LNCAP (cell line): ENCODE measurements at regions not wholly inside any gene's neighbourhood (a gene's known extent, or its start where the extent isn't known, plus 50 kb on each side); places are given as distances from the start of the nearest gene placed in this dataset.

Experiments used
- TF ChIP-seq, protein P1 (sequence below): fragments of 450-650 bp; IDR thresholded peaks from 2 replicates; pipeline ENCODE4 v1.5.1; 2017; ENCODE audit warnings: mild to moderate bottlenecking

DNA sequence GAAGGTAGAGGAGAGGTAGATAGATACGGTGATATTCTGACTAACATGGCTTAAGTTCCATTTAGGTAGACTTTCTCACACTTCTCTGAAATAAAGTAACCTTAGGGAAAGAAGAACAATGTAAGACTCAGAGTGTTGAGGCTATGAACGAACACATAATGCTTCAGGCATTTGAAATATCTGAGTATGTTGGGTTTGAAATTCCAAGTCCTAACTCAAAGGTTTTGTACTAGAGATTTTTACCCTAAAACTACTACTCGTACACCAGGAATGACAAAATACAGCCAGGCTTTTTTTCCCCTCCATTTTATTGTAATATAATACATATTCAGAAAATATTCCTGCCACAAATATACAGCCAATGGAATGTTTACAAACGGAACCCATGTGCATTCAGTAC lies 592.6 kb downstream of the ETS1 start:
- TF ChIP-seq, protein P1, sequence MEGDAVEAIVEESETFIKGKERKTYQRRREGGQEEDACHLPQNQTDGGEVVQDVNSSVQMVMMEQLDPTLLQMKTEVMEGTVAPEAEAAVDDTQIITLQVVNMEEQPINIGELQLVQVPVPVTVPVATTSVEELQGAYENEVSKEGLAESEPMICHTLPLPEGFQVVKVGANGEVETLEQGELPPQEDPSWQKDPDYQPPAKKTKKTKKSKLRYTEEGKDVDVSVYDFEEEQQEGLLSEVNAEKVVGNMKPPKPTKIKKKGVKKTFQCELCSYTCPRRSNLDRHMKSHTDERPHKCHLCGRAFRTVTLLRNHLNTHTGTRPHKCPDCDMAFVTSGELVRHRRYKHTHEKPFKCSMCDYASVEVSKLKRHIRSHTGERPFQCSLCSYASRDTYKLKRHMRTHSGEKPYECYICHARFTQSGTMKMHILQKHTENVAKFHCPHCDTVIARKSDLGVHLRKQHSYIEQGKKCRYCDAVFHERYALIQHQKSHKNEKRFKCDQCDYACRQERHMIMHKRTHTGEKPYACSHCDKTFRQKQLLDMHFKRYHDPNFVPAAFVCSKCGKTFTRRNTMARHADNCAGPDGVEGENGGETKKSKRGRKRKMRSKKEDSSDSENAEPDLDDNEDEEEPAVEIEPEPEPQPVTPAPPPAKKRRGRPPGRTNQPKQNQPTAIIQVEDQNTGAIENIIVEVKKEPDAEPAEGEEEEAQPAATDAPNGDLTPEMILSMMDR: no peak

DNA sequence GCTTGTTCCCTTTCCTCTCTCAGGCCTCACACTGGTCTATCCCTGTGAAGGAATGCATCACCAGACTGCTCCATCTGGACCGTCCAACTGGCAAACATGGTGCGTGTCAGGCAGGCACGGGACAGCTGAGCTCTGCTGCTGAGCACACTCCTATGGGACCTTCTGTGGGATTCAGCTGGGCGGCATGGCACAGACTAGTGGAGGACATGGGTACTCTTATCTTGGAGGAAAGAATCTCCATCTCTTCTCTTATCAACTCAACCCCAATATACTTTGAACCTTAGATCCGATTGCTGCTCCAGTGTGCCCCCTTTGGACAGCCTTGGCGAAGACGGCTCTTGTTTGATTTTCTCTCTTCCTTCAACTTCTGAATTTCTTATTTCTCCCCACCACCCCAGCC lies 593.6 kb downstream of the ETS1 start:
- TF ChIP-seq, protein P1: no peak

DNA sequence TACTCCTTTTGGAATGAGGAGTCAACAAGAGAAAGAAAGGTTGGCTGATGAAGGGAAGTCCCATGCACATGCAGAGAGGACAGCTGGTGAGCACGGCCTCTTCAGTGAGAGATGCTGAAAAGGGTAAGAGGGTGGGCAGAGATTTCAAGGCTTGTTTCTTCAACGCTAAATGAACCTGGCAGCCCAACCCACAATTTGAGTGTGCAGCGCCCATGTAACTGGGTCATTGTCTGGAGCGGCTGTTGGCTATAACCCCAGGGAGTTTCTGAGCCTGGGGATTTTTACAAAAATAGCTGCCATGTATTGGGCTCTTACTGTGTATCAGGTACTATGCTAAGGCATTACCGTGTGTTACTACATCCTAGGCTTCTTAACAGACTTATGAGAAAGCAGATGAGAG lies 594.1 kb downstream of the ETS1 start:
- TF ChIP-seq, protein P1: no peak

DNA sequence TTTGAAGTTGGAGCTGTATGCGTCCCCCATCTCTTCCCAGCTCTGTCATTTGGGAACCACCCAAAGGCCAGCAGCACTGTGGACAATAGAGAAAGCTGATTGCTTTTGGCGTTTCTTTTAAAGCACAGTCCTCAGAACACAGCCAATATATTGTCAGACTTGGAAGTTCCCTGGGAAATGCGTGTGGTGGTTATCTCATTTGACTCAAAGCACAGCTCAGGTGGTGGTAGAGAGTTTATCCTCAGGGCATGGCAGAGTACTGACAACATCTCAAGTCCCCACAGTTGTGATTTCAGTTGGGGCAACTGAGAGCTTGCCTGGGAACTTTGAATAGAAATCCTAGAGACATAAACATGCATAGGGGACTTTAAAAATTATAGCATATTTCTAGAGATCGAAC lies 601.3 kb downstream of the ETS1 start:
- TF ChIP-seq, protein P1: no peak

DNA sequence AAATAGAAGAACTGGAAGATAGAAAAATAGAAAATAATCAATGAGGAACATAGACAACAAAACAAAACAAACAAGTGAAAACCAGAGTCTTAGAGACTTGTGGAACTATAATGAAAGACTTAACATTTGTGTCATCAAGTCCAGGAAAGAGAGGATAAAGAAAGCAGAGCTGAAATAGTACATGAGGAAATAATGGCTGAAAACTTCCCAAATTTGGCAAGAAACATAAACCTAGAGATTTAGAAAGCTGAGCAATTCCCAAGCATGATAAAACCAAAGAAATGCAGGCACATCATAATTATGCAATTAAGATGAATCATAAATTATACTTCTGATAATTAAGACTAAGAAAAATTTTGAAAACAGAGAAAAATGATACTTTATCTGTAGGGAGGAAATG lies 614.5 kb downstream of the ETS1 start:
- TF ChIP-seq, protein P1: no peak

DNA sequence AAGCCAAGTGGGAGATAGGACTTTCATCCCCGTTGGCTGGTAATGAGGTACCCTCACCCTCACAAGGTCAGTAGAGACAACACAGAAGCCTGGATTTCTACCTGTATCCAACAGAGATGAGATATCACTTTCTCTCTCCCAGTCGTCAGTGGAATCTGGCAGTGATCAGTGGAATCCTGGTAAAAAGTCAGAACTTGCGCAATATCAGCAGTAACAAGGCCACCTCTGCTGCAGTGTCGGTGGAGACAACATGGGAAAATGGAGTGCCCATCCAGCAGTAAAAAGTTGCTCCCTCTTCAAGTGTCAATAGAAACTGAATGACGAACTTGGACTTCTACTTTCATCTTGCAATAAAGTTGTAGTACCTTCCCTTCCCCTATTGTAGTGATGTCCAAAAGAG lies 615.9 kb downstream of the ETS1 start:
- TF ChIP-seq, protein P1: no peak

DNA sequence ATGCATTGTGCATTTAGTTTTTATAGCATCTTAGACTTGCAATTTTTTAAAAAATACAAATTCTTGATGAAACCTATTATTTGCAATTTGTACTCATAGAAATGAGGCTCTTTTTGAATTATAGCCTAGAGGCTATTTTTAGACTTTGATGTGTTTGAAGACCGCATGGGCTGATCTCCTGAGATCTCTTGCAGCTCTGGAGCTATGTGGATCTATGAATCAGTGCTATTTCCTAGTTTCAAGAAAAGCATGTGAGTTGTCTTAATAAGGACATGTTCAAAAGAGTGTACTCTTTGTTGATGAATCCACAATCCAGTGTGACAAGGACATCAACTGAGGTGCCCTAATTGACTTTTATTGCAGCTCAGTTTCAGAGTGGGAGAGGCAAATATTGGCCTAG lies 620.5 kb downstream of the ETS1 start:
- TF ChIP-seq, protein P1: no peak

DNA sequence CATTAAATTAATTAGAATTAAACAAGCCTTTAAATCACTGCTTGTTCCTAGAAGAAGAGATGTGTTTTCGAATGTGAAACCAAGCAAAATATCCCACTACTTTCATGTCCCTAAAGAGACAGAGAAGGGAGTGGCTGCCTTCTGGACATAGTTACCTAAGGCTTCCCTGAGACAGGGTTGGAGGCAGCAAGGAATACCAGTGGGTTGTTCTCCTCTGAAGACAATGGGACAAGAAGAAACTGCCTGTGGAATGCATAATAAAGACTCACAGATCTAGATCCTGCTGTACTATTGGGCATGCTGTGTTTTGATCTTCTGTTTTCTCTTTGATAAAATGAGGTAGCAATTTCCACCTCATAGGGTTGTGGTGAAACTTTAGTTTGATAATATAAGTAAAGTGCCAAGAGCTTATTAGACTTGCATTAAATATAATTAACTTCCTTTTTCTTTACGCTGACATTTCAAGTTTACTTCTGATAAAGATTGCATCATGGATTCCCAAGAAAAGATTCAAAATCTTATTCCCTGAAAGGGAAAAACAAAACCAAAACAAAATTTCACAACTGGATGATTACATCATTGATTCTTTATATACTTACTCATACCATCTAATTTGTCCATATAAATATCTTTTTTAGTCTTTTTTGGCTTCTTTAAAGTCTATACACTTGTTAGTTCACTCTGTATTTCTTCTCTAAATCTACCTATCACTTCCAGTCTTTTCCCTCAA lies 621.3 kb downstream of the ETS1 start:
- TF ChIP-seq, protein P1: no peak
